ENCODE measurements at regions not wholly inside any gene's neighbourhood (a gene's known extent, or its start where the extent isn't known, plus 50 kb on each side); places are given as distances from the start of the nearest gene placed in this dataset.

GRCh38 chr12:5258498-5258897 lies 173.4 kb upstream of the NTF3 start:
- TF ChIP-seq CTCF (IDR thresholded peaks at IDR 0.05) (no peak), POLR2A (IDR thresholded peaks at IDR 0.05) (no peak)

All from adrenal gland (tissue), 5 donors.